ENCODE measurements at regions not wholly inside any gene's neighbourhood (a gene's known extent, or its start where the extent isn't known, plus 50 kb on each side); places are given as distances from the start of the nearest gene placed in this dataset.

DNA sequence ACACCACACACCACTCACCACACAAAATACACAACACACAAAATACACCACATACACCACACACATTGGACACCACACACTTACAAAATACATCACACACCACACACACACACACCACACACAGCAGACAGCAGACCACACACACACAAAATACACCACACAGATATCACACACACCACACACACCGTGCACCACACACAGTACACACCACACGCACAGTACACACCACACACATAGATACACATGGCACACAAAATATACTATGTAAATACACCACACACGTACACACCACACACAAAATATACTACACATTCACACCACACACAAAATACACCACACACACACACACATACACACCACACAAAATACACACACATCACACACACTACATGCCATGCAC, 1243.5 kb downstream of the BRD1 start:
- Histone ChIP-seq H3K4me1 (ENCODE audit: control insufficient read depth, insufficient read depth, low read length) (no peaks in the 10 kb centered on the region), H3K27me3 (ENCODE audit: control insufficient read depth, insufficient read depth, low read length) (no peaks in the 10 kb centered on the region), H3K36me3 (ENCODE audit: control insufficient read depth, insufficient read depth, low read length) (no peaks in the 10 kb centered on the region), H3K9me3 (ENCODE audit: control insufficient read depth, insufficient read depth, low read length) (no peaks in the 10 kb centered on the region), H3K4me3 (ENCODE audit: low read length) (no peak overlapping the region), H3K27ac (ENCODE audit: low read length) (no peak overlapping the region)
- Mint-ChIP-seq H3K27ac (no peak overlapping the region), H3K27me3 (ENCODE audit: low read depth in 2 of 2) (no peaks in the 10 kb centered on the region), H3K4me1 (no peaks in the 10 kb centered on the region), H3K4me3 (no peak overlapping the region), H3K36me3 (no peaks in the 10 kb centered on the region), H3K9me3 (no peaks in the 10 kb centered on the region)
- DNase-seq (no peak), ATAC-seq (no peak)
- TF ChIP-seq, protein P1, sequence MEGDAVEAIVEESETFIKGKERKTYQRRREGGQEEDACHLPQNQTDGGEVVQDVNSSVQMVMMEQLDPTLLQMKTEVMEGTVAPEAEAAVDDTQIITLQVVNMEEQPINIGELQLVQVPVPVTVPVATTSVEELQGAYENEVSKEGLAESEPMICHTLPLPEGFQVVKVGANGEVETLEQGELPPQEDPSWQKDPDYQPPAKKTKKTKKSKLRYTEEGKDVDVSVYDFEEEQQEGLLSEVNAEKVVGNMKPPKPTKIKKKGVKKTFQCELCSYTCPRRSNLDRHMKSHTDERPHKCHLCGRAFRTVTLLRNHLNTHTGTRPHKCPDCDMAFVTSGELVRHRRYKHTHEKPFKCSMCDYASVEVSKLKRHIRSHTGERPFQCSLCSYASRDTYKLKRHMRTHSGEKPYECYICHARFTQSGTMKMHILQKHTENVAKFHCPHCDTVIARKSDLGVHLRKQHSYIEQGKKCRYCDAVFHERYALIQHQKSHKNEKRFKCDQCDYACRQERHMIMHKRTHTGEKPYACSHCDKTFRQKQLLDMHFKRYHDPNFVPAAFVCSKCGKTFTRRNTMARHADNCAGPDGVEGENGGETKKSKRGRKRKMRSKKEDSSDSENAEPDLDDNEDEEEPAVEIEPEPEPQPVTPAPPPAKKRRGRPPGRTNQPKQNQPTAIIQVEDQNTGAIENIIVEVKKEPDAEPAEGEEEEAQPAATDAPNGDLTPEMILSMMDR (IDR thresholded peaks at IDR 0.05): no peak
- 100% methylated on average over 3 of the region's 3 CpGs for WGBS (ENCODE audit: insufficient coverage)
- intact Hi-C loops (cut with micrococcal nuclease): no loop called here

DNA sequence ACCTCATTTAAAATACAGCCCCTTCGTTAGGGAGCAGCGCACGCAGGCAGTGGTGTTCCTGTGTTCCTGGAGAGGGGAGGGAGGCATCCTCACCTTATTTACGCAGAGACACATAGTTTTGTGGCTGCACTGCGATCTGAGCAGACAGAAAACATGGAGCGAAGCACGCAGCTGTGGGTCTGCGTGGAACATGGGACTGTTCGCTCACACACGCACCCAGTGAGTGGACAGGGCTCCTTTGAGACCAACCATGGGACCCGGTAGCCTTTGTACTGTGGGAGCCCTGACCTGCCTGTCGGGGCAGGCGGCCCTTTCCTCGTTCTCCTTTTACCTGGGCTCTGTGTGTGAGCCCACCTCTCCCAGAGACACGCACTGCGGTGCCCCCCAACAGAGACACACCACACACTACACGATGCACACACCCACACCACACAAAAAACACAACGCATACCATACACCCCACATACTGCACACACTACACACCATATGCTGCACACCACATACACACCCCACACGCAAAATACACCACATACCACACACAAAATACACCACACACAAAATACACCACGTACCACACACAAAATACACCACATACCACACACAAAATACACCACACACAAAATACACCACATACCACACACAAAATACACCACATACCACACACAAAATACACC, 1245.7 kb downstream of the BRD1 start:
- DNase-seq (no peak), ATAC-seq (no peak)
- H3K27ac Mint-ChIP-seq: no peak overlapping the region
- H3K4me3 ChIP-seq (ENCODE audit: low read length): no peak overlapping the region
- intact Hi-C loops (cut with micrococcal nuclease): no loop called here
- H3K9me3 ChIP-seq (ENCODE audit: control insufficient read depth, insufficient read depth, low read length): no peaks in the 10 kb centered on the region
- H3K36me3 ChIP-seq (ENCODE audit: control insufficient read depth, insufficient read depth, low read length): no peaks in the 10 kb centered on the region
- no peaks in the 10 kb centered on the region for H3K9me3 Mint-ChIP-seq
- 91% methylated on average over 20 of the region's 20 CpGs for WGBS (ENCODE audit: insufficient coverage)
- TF ChIP-seq, protein P1 (IDR thresholded peaks at IDR 0.05): no peak
- H3K4me1 ChIP-seq (ENCODE audit: control insufficient read depth, insufficient read depth, low read length): no peaks in the 10 kb centered on the region
- no peak overlapping the region for H3K27ac ChIP-seq (ENCODE audit: low read length)
- no peak overlapping the region for H3K4me3 Mint-ChIP-seq
- no peaks in the 10 kb centered on the region for H3K36me3 Mint-ChIP-seq
- H3K27me3 Mint-ChIP-seq (ENCODE audit: low read depth in 2 of 2): peaks cover 8 to 14% of the 10 kb centered on the region in 2 donors
- no peaks in the 10 kb centered on the region for H3K4me1 Mint-ChIP-seq
- no peaks in the 10 kb centered on the region for H3K27me3 ChIP-seq (ENCODE audit: control insufficient read depth, insufficient read depth, low read length)

DNA sequence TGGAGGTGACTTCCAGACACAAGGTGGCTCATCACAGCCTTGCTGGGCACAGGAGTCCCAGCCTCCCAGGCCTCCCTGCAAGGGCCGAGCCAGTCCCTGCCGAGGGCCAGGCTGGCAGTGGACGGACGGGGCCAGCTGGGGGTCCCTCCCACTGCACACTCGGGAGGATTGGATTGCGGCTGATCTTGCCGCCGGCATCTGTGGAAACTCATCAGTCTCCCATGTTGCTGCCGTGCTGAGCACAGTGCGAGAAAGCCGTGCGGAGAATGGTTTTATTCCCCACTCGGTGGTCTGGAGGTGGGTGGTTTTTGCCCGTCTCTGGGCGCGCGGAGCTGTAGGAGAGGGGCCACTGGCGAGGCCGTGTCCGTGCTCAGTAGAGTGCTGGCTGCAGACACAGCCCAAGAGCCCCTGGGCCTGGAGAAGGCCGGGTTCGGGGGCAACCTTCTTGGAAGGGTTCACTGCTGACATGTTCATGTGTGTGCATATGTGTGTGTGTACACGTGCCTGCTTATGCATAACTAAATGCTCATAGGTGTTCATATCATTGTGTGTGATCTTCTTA, 1246.4 kb downstream of the BRD1 start:
- Histone ChIP-seq H3K36me3 (ENCODE audit: control insufficient read depth, insufficient read depth, low read length) (no peaks in the 10 kb centered on the region), H3K27ac (ENCODE audit: low read length) (no peak overlapping the region), H3K9me3 (ENCODE audit: control insufficient read depth, insufficient read depth, low read length) (no peaks in the 10 kb centered on the region), H3K27me3 (ENCODE audit: control insufficient read depth, insufficient read depth, low read length) (no peaks in the 10 kb centered on the region), H3K4me1 (ENCODE audit: control insufficient read depth, insufficient read depth, low read length) (no peaks in the 10 kb centered on the region), H3K4me3 (ENCODE audit: low read length) (no peak overlapping the region)
- Mint-ChIP-seq H3K36me3 (no peaks in the 10 kb centered on the region), H3K27ac (no peak overlapping the region), H3K27me3 (ENCODE audit: low read depth in 2 of 2) (peaks cover 8 to 14% of the 10 kb centered on the region in 2 donors), H3K4me3 (no peak overlapping the region), H3K9me3 (no peaks in the 10 kb centered on the region), H3K4me1 (no peaks in the 10 kb centered on the region)
- 87% methylated on average over 23 of the region's 23 CpGs for WGBS (ENCODE audit: insufficient coverage)
- DNase-seq: no peak
- no peak for ATAC-seq
- TF ChIP-seq, protein P1 (IDR thresholded peaks at IDR 0.05): no peak
- intact Hi-C loops (cut with micrococcal nuclease): no loop called here
